SK-N-SH (cell line): ENCODE measurements at regions not wholly inside any gene's neighbourhood (a gene's known extent, or its start where the extent isn't known, plus 50 kb on each side); places are given as distances from the start of the nearest gene placed in this dataset.
A peak's percentile ranks its signal among the peaks of the same experiment; 100 is the strongest.

Source experiments
- CTCF ChIA-PET: fragments of 300-600, 350-600 bp; formaldehyde crosslinking; extraction: SDS; loops from one replicate; lab custom pipeline; 2021; lab: Yijun Ruan, JAX
- POLR2A ChIA-PET: fragments of 350-600 bp; sonication (Branson Sonifier 250); formaldehyde crosslinking; extraction: SDS; loops from one replicate; lab custom pipeline; 2020; ENCODE audit warnings: antibody characterized with exemption, inconsistent platforms; lab: Yijun Ruan, JAX
- DNase-seq: peaks from one replicate; pipeline ENCODE4 v3.0.0; 2012
- H2AFZ ChIP-seq: fragments of 200-600 bp; sonication (generic); 2 replicates; pipeline ENCODE4 v1.8.1; 2016; ENCODE audit warnings: antibody characterized with exemption, mild to moderate bottlenecking, low read depth
- H3F3A ChIP-seq: fragments of 200-600 bp; sonication (generic); replicated peaks from 2 replicates; pipeline ENCODE3; 2016; ENCODE audit warnings: antibody characterized with exemption, mild to moderate bottlenecking; ENCODE audit not compliant: insufficient read depth
- H3K27ac ChIP-seq, 2 experiments: fragments of 200-500 bp in 1 of 2; fragments of 200-600 bp in 1 of 2; sonication (Bioruptor generic) in 1 of 2; sonication (generic), shearing (Covaris generic) in 1 of 2; 2 replicates each; pipeline versions ENCODE4 v1.5.1 to v1.6.1; 2014 to 2016; ENCODE audit warnings: low read depth in 2 of 2, inconsistent platforms in 1 of 2, low read length in 1 of 2, mild to moderate bottlenecking in 1 of 2, mixed read lengths in 1 of 2
- H3K27me3 ChIP-seq: fragments of 200-600 bp; sonication (generic), shearing (Covaris generic); 2 replicates; pipeline ENCODE4 v1.6.1; 2016; ENCODE audit warnings: mixed run types; ENCODE audit not compliant: insufficient read depth
- H3K36me3 ChIP-seq, 2 experiments: fragments of 200-500 bp in 1 of 2; fragments of 200-600 bp in 1 of 2; sonication (Bioruptor generic) in 1 of 2; sonication (generic) in 1 of 2; replicated peaks in 1 of 2; 2 replicates each; pipeline versions ENCODE3 to v1.5.1; 2014 to 2016; ENCODE audit warnings: low read length in 1 of 2, mild to moderate bottlenecking in 1 of 2; ENCODE audit not compliant: insufficient read depth in 2 of 2, control insufficient read depth in 1 of 2
- H3K4me1 ChIP-seq, 2 experiments: fragments of 200-500 bp in 1 of 2; fragments of 200-600 bp in 1 of 2; sonication (Bioruptor generic) in 1 of 2; sonication (generic), shearing (Covaris generic) in 1 of 2; 2 replicates each; pipeline versions ENCODE4 v1.5.1 to v1.6.1; 2014 to 2016; ENCODE audit warnings: low read depth in 1 of 2, low read length in 1 of 2, mixed run types in 1 of 2; ENCODE audit not compliant: insufficient read depth in 2 of 2, control insufficient read depth in 1 of 2
- H3K4me2 ChIP-seq: fragments of 200-600 bp; sonication (generic), shearing (Covaris generic); 2 replicates; pipeline ENCODE4 v1.6.1; 2017; ENCODE audit warnings: mixed run types
- H3K4me3 ChIP-seq, 2 experiments: fragments of 200-500 bp in 1 of 2; fragments of 200-600 bp in 1 of 2; sonication (Bioruptor generic) in 1 of 2; sonication (generic), shearing (Covaris generic) in 1 of 2; 2 replicates each; pipeline versions ENCODE4 v1.5.1 to v1.8.1; 2014 to 2016; ENCODE audit warnings: low read depth in 2 of 2, inconsistent platforms in 1 of 2, low read length in 1 of 2, mild to moderate bottlenecking in 1 of 2, mixed read lengths in 1 of 2, moderate library complexity in 1 of 2
- H3K79me2 ChIP-seq: fragments of 200-600 bp; sonication (generic); 2 replicates; pipeline ENCODE4 v1.8.1; 2017; ENCODE audit warnings: mild to moderate bottlenecking; ENCODE audit not compliant: insufficient read depth
- H3K9ac ChIP-seq: fragments of 200-600 bp; sonication (generic); 2 replicates; pipeline ENCODE4 v1.6.1; 2017; ENCODE audit warnings: mixed run types
- H3K9me2 ChIP-seq: fragments of 200-600 bp; sonication (generic); 2 replicates; pipeline ENCODE4 v1.6.1; 2017; ENCODE audit warnings: mixed run types
- H3K9me3 ChIP-seq: fragments of 200-600 bp; sonication (generic); 2 replicates; pipeline ENCODE4 v1.6.1; 2017; ENCODE audit warnings: mixed run types, mild to moderate bottlenecking, moderate library complexity
- H4K20me1 ChIP-seq: fragments of 200-600 bp; sonication (generic); 2 replicates; pipeline ENCODE4 v1.6.1; 2017; ENCODE audit warnings: mild to moderate bottlenecking, mixed run types; ENCODE audit not compliant: insufficient read depth
- CHD2 ChIP-seq: fragments of 150-350 bp; IDR thresholded peaks from 2 replicates; pipeline ENCODE4 v1.6.1; 2018; ENCODE audit warnings: low read length; ENCODE audit not compliant: partially characterized antibody
- EP300 ChIP-seq, 2 experiments: IDR thresholded peaks; 2 replicates each; pipeline versions ENCODE4 v1.4.0 to v1.6.1; 2012; ENCODE audit warnings: borderline replicate concordance in 1 of 2, low read depth in 1 of 2, low read length in 1 of 2
- FOXJ3 ChIP-seq: sonication (generic); formaldehyde crosslinking; IDR thresholded peaks from 2 replicates; pipeline ENCODE4 v1.5.1; 2020; ENCODE audit warnings: mild to moderate bottlenecking, missing genetic modification reagents
- FOXM1 ChIP-seq: IDR thresholded peaks from 2 replicates; pipeline ENCODE4 v1.4.0; 2012; ENCODE audit warnings: low read depth, mild to moderate bottlenecking
- GATA2 ChIP-seq: sonication (generic); formaldehyde crosslinking; IDR thresholded peaks from 2 replicates; pipeline ENCODE4 v1.5.0; 2020; ENCODE audit warnings: mild to moderate bottlenecking, missing genetic modification reagents
- JUND ChIP-seq: IDR thresholded peaks from 2 replicates; pipeline ENCODE4 v1.4.0; 2012
- MEF2A ChIP-seq: IDR thresholded peaks from 2 replicates; pipeline ENCODE4 v1.4.0; 2012; ENCODE audit warnings: low read depth, borderline replicate concordance
- MXI1 ChIP-seq: IDR thresholded peaks from 2 replicates; pipeline ENCODE4 v1.6.1; 2012; ENCODE audit warnings: mild to moderate bottlenecking, low read depth, low read length, improper control_type of control experiment
- NFIC ChIP-seq: IDR thresholded peaks from 2 replicates; pipeline ENCODE4 v1.4.0; 2012; ENCODE audit warnings: borderline replicate concordance
- RCOR1 ChIP-seq: fragments of 150-350 bp; IDR thresholded peaks from 2 replicates; pipeline ENCODE4 v1.6.1; 2017; ENCODE audit warnings: antibody characterized with exemption, low read length
- SIN3A ChIP-seq: IDR thresholded peaks from 2 replicates; pipeline ENCODE4 v1.6.1; 2012; ENCODE audit warnings: low read depth, mild to moderate bottlenecking, low read length, moderate library complexity, borderline replicate concordance
- TAF1 ChIP-seq: IDR thresholded peaks from 2 replicates; pipeline ENCODE4 v1.6.1; 2012; ENCODE audit warnings: low read depth, mild to moderate bottlenecking, low read length, moderate library complexity, borderline replicate concordance
- TCF12 ChIP-seq: IDR thresholded peaks from 2 replicates; pipeline ENCODE4 v1.4.0; 2012
- TEAD4 ChIP-seq: IDR thresholded peaks from 2 replicates; pipeline ENCODE4 v1.4.0; 2012; ENCODE audit warnings: mild to moderate bottlenecking, borderline replicate concordance; ENCODE audit not compliant: insufficient read depth
- YY1 ChIP-seq: IDR thresholded peaks from 2 replicates; pipeline ENCODE4 v1.4.0; 2012; ENCODE audit warnings: low read depth, mild to moderate bottlenecking
- WGBS: methylation state at CpG from one replicate; pipeline ENCODE4 v1.1.6; 2017; ENCODE audit warnings: low lambda C conversion rate; 5-methylcytosine and 5-hydroxymethylcytosine counted together
- TF ChIP-seq, protein P1 (sequence below): IDR thresholded peaks from 2 replicates; pipeline ENCODE4; 2012
- TF ChIP-seq, protein P2 (sequence below): IDR thresholded peaks from 2 replicates; pipeline ENCODE4 v1.4.0; 2012; ENCODE audit warnings: low read depth

DNA sequence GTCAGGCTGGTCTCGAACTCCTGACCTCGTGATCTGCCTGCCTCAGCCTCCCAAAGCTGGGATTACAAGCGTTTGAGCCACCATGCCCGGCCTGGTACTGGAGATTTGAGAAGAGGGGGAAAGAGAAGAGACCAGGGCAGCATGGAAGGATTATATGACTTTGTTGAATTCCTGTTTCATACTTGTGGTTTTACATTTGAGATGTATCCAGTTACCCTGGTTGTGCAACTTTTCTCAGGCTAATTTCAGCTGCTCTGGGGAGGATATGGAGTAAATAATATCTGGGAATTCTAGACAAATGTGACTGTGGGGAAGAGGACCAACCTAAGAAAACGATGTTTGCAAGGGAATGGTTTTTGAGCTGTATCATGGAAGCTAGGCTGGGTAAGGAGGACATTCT, 89.5 kb upstream of the GREM2 start:
- Histone ChIP-seq H3K4me3 (no peak overlapping the region), H3K9me2 (no peaks in the 10 kb centered on the region), H3K79me2 (no peaks in the 10 kb centered on the region), H3K27me3 (no peaks in the 10 kb centered on the region), H4K20me1 (no peaks in the 10 kb centered on the region), H2AFZ (no peak overlapping the region; the same call in 1 of the 2 replicates), H3K9me3 (no peaks in the 10 kb centered on the region), H3K4me2 (no peak overlapping the region), H3K9ac (no peak overlapping the region), H3K4me1 (peaks cover under 1 to 5% of the 10 kb centered on the region in 2 experiments; a peak in 2 of 4 replicates), H3F3A (peaks cover 19% of the 10 kb centered on the region), H3K36me3 (no peaks in the 10 kb centered on the region), H3K27ac (peak overlapping the region; percentile 45 to 70; a peak in 3 of 4 replicates)
- ChIA-PET CTCF (interaction anchor here (0.6 to 1.4 kb wide), 2 partner anchors 9 to 31 kb away, joined by 4 to 8 read pairs; no protein-coding TSS in a partner anchor), POLR2A (no interaction called here)
- TF ChIP-seq FOXJ3 (CRISPR knock-in tag) (no peak), JUND (peak; percentile 14; the same call in 1 of the 2 replicates), NFIC (peak; percentile 35), TCF12 (peak; percentile 69), TEAD4 (peak; percentile 45; the same call in 1 of the 2 replicates), RCOR1 (no peak), CHD2 (no peak), SIN3A (no peak), MEF2A (no peak), EP300 (IDR thresholded peaks at IDR 0.05; ENCODE audit: borderline replicate concordance in 1 of 2, low read depth in 1 of 2, low read length in 1 of 2) (peak in 1 of 2 experiments; percentile 47; a peak in 1 of 4 replicates), FOXM1 (no peak), GATA2 (no peak)
- TF ChIP-seq, protein P1, sequence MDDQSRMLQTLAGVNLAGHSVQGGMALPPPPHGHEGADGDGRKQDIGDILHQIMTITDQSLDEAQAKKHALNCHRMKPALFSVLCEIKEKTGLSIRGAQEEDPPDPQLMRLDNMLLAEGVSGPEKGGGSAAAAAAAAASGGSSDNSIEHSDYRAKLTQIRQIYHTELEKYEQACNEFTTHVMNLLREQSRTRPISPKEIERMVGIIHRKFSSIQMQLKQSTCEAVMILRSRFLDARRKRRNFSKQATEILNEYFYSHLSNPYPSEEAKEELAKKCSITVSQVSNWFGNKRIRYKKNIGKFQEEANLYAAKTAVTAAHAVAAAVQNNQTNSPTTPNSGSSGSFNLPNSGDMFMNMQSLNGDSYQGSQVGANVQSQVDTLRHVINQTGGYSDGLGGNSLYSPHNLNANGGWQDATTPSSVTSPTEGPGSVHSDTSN, result peak; percentile 36; the same call in 1 of the 2 replicates
- TF ChIP-seq, protein P2, sequence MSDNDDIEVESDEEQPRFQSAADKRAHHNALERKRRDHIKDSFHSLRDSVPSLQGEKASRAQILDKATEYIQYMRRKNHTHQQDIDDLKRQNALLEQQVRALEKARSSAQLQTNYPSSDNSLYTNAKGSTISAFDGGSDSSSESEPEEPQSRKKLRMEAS, result peak; percentile 58; the same call in 1 of the 2 replicates
- DNase-seq, result no peak
- WGBS, result 68% methylated on average over 5 of the region's 5 CpGs

DNA sequence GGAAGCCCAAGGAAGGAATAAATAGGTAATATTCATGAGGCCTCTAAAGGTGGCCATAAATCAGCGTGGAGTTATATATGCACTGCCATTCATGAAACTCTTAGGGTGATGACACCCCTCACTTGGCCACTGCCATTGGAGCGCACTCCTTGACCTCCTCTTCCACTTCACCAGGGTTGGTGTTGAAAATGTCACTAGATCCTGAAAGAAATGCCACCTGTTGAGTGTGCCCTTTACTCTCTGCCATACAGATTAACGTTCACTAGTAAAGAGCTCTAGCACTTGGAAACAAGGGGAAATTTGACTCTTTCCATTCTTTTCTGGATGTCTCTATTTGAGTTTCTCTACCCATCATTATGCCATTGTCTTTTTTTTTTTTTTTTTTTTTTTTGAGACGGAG, 83.5 kb upstream of the GREM2 start:
- Histone ChIP-seq H3K9me3 (no peaks in the 10 kb centered on the region), H3K27ac (no peak overlapping the region), H3K9ac (no peak overlapping the region), H3K79me2 (no peaks in the 10 kb centered on the region), H3K4me2 (no peak overlapping the region), H4K20me1 (no peaks in the 10 kb centered on the region), H3K4me1 (peaks cover 0 to 12% of the 10 kb centered on the region in 2 experiments; a peak in 2 of 4 replicates), H3K27me3 (no peaks in the 10 kb centered on the region), H3K36me3 (no peaks in the 10 kb centered on the region), H2AFZ (no peak overlapping the region), H3F3A (peaks cover 4% of the 10 kb centered on the region), H3K4me3 (no peak overlapping the region), H3K9me2 (no peaks in the 10 kb centered on the region)
- 88% methylated on average over 4 of the region's 4 CpGs for WGBS
- CTCF ChIA-PET, result interaction anchor here (1.0 kb wide), 1 partner anchor 510 kb away, joined by 3 read pairs; no protein-coding TSS in a partner anchor
- POLR2A ChIA-PET, result no interaction called here
- DNase-seq, result no peak
- TF ChIP-seq YY1, result no peak
- no peak for TF ChIP-seq SIN3A
- TF ChIP-seq, protein P2, result no peak
- no peak for TF ChIP-seq MXI1
- no peak for TF ChIP-seq TAF1
- no peak for TF ChIP-seq MEF2A
- TF ChIP-seq, protein P1, result no peak
